SK-N-SH (cell line): ENCODE measurements at regions not wholly inside any gene's neighbourhood (a gene's known extent, or its start where the extent isn't known, plus 50 kb on each side); places are given as distances from the start of the nearest gene placed in this dataset.

Experiments used
- CTCF ChIA-PET: fragments of 300-600, 350-600 bp; formaldehyde crosslinking; extraction: SDS; loops from one replicate; lab custom pipeline; 2021; lab: Yijun Ruan, JAX
- POLR2A ChIA-PET: fragments of 350-600 bp; sonication (Branson Sonifier 250); formaldehyde crosslinking; extraction: SDS; loops from one replicate; lab custom pipeline; 2020; ENCODE audit warnings: antibody characterized with exemption, inconsistent platforms; lab: Yijun Ruan, JAX
- DNase-seq: peaks from one replicate; pipeline ENCODE4 v3.0.0; 2012
- H2AFZ ChIP-seq: fragments of 200-600 bp; sonication (generic); 2 replicates; pipeline ENCODE4 v1.8.1; 2016; ENCODE audit warnings: antibody characterized with exemption, mild to moderate bottlenecking, low read depth
- H3F3A ChIP-seq: fragments of 200-600 bp; sonication (generic); replicated peaks from 2 replicates; pipeline ENCODE3; 2016; ENCODE audit warnings: antibody characterized with exemption, mild to moderate bottlenecking; ENCODE audit not compliant: insufficient read depth
- H3K27ac ChIP-seq, 2 experiments: fragments of 200-500 bp in 1 of 2; fragments of 200-600 bp in 1 of 2; sonication (Bioruptor generic) in 1 of 2; sonication (generic), shearing (Covaris generic) in 1 of 2; 2 replicates each; pipeline versions ENCODE4 v1.5.1 to v1.6.1; 2014 to 2016; ENCODE audit warnings: low read depth in 2 of 2, inconsistent platforms in 1 of 2, low read length in 1 of 2, mild to moderate bottlenecking in 1 of 2, mixed read lengths in 1 of 2
- H3K27me3 ChIP-seq: fragments of 200-600 bp; sonication (generic), shearing (Covaris generic); 2 replicates; pipeline ENCODE4 v1.6.1; 2016; ENCODE audit warnings: mixed run types; ENCODE audit not compliant: insufficient read depth
- H3K36me3 ChIP-seq, 2 experiments: fragments of 200-500 bp in 1 of 2; fragments of 200-600 bp in 1 of 2; sonication (Bioruptor generic) in 1 of 2; sonication (generic) in 1 of 2; replicated peaks in 1 of 2; 2 replicates each; pipeline versions ENCODE3 to v1.5.1; 2014 to 2016; ENCODE audit warnings: low read length in 1 of 2, mild to moderate bottlenecking in 1 of 2; ENCODE audit not compliant: insufficient read depth in 2 of 2, control insufficient read depth in 1 of 2
- H3K4me1 ChIP-seq, 2 experiments: fragments of 200-500 bp in 1 of 2; fragments of 200-600 bp in 1 of 2; sonication (Bioruptor generic) in 1 of 2; sonication (generic), shearing (Covaris generic) in 1 of 2; 2 replicates each; pipeline versions ENCODE4 v1.5.1 to v1.6.1; 2014 to 2016; ENCODE audit warnings: low read depth in 1 of 2, low read length in 1 of 2, mixed run types in 1 of 2; ENCODE audit not compliant: insufficient read depth in 2 of 2, control insufficient read depth in 1 of 2
- H3K4me2 ChIP-seq: fragments of 200-600 bp; sonication (generic), shearing (Covaris generic); 2 replicates; pipeline ENCODE4 v1.6.1; 2017; ENCODE audit warnings: mixed run types
- H3K4me3 ChIP-seq, 2 experiments: fragments of 200-500 bp in 1 of 2; fragments of 200-600 bp in 1 of 2; sonication (Bioruptor generic) in 1 of 2; sonication (generic), shearing (Covaris generic) in 1 of 2; 2 replicates each; pipeline versions ENCODE4 v1.5.1 to v1.8.1; 2014 to 2016; ENCODE audit warnings: low read depth in 2 of 2, inconsistent platforms in 1 of 2, low read length in 1 of 2, mild to moderate bottlenecking in 1 of 2, mixed read lengths in 1 of 2, moderate library complexity in 1 of 2
- H3K79me2 ChIP-seq: fragments of 200-600 bp; sonication (generic); 2 replicates; pipeline ENCODE4 v1.8.1; 2017; ENCODE audit warnings: mild to moderate bottlenecking; ENCODE audit not compliant: insufficient read depth
- H3K9ac ChIP-seq: fragments of 200-600 bp; sonication (generic); 2 replicates; pipeline ENCODE4 v1.6.1; 2017; ENCODE audit warnings: mixed run types
- H3K9me2 ChIP-seq: fragments of 200-600 bp; sonication (generic); 2 replicates; pipeline ENCODE4 v1.6.1; 2017; ENCODE audit warnings: mixed run types
- H3K9me3 ChIP-seq: fragments of 200-600 bp; sonication (generic); 2 replicates; pipeline ENCODE4 v1.6.1; 2017; ENCODE audit warnings: mixed run types, mild to moderate bottlenecking, moderate library complexity
- H4K20me1 ChIP-seq: fragments of 200-600 bp; sonication (generic); 2 replicates; pipeline ENCODE4 v1.6.1; 2017; ENCODE audit warnings: mild to moderate bottlenecking, mixed run types; ENCODE audit not compliant: insufficient read depth
- FOSL2 ChIP-seq: IDR thresholded peaks from 2 replicates; pipeline ENCODE4 v1.4.0; 2012; ENCODE audit warnings: low read depth, mild to moderate bottlenecking, moderate library complexity, borderline replicate concordance
- FOXM1 ChIP-seq: IDR thresholded peaks from 2 replicates; pipeline ENCODE4 v1.4.0; 2012; ENCODE audit warnings: low read depth, mild to moderate bottlenecking
- JUND ChIP-seq: IDR thresholded peaks from 2 replicates; pipeline ENCODE4 v1.4.0; 2012
- RXRA ChIP-seq: IDR thresholded peaks from 2 replicates; pipeline ENCODE4 v1.4.0; 2012; ENCODE audit warnings: low read depth, mild to moderate bottlenecking, borderline replicate concordance
- SMC3 ChIP-seq: IDR thresholded peaks from 2 replicates; pipeline ENCODE4 v1.6.1; 2012; ENCODE audit warnings: low read depth, low read length, improper control_type of control experiment
- TEAD4 ChIP-seq: IDR thresholded peaks from 2 replicates; pipeline ENCODE4 v1.4.0; 2012; ENCODE audit warnings: mild to moderate bottlenecking, borderline replicate concordance; ENCODE audit not compliant: insufficient read depth
- YY1 ChIP-seq: IDR thresholded peaks from 2 replicates; pipeline ENCODE4 v1.4.0; 2012; ENCODE audit warnings: low read depth, mild to moderate bottlenecking
- WGBS: methylation state at CpG from one replicate; pipeline ENCODE4 v1.1.6; 2017; ENCODE audit warnings: low lambda C conversion rate; 5-methylcytosine and 5-hydroxymethylcytosine counted together
- TF ChIP-seq, protein P1 (sequence below): fragments of 200-600 bp; sonication (generic); IDR thresholded peaks from 2 replicates; pipeline ENCODE4 v1.6.1; 2017; ENCODE audit warnings: antibody characterized with exemption, mild to moderate bottlenecking, moderate library complexity
- TF ChIP-seq, protein P2 (sequence below): IDR thresholded peaks from 2 replicates; pipeline ENCODE4 v1.4.0; 2012; ENCODE audit warnings: low read depth, borderline replicate concordance
- TF ChIP-seq, protein P3 (sequence below): fragments of 150-350 bp; IDR thresholded peaks from 2 replicates; pipeline ENCODE4 v1.6.1; 2017; ENCODE audit warnings: antibody characterized with exemption, low read length, low read depth, borderline replicate concordance

DNA sequence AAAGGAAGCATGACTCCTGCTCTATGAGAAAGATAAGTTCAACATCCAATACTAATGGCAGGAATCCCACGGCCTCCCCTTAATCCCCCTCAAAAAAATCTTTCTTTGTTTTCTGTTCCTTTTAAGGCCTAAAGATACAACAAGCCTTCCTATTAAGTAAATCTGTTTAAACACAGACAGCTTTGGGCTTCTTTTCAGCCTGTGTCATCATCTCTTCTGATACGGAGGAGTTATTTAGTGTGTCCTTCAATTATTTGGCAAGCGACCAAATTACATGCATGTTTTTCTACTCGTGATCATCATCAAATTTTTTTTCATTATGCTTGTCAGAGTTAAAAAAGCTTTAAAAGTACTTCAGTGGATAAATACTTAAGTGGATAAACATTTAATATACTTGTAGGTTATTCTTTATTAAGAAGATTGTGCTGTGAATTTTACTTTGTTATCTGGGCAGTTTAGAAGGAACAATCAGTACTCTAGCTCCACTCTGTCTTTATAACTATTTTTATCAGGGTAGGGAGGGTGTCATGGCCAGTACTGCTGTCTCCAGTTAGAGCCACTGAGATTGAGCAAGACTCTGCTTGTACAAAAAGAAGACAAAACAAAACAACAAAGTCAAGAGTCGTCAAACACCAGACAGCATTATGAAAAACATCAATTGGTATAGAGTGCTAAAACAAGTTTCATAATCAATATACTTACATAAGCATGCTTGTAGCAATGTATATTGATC lies 210.7 kb downstream of the PRR32 start (continued):
- TF ChIP-seq FOSL2, result no peak

DNA sequence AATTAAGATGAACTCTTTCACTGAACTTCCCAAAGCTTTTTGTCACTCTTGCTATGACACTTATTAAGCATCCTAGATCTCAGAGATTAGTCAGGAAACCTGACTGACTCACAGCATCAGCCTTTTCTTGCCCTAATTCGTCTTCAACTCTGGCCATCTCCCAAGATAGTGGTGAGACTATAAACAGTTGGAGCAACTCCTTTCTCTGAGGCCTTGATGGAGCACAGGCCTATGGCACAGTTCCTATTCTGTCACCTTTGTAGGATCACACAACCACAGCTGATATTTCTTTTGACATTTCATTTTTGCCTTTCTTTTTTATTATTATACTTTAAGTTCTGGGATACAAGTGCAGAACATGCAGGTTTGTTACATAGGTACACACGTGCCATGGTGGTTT lies 217.6 kb downstream of the PRR32 start:
- Histone ChIP-seq H3K9me2 (no peaks in the 10 kb centered on the region; the same call in 1 of the 2 replicates), H3K9ac (no peak overlapping the region), H2AFZ (no peak overlapping the region), H3K79me2 (no peaks in the 10 kb centered on the region), H3F3A (no peaks in the 10 kb centered on the region), H3K4me2 (no peak overlapping the region), H3K27ac (no peak overlapping the region), H3K9me3 (no peaks in the 10 kb centered on the region), H4K20me1 (no peaks in the 10 kb centered on the region), H3K4me1 (no peaks in the 10 kb centered on the region), H3K27me3 (no peaks in the 10 kb centered on the region), H3K36me3 (no peaks in the 10 kb centered on the region), H3K4me3 (no peak overlapping the region)
- ChIA-PET POLR2A (no interaction called here), CTCF (no interaction called here)
- 3% methylated on average over 2 of the region's 2 CpGs for WGBS
- TF ChIP-seq, protein P1, sequence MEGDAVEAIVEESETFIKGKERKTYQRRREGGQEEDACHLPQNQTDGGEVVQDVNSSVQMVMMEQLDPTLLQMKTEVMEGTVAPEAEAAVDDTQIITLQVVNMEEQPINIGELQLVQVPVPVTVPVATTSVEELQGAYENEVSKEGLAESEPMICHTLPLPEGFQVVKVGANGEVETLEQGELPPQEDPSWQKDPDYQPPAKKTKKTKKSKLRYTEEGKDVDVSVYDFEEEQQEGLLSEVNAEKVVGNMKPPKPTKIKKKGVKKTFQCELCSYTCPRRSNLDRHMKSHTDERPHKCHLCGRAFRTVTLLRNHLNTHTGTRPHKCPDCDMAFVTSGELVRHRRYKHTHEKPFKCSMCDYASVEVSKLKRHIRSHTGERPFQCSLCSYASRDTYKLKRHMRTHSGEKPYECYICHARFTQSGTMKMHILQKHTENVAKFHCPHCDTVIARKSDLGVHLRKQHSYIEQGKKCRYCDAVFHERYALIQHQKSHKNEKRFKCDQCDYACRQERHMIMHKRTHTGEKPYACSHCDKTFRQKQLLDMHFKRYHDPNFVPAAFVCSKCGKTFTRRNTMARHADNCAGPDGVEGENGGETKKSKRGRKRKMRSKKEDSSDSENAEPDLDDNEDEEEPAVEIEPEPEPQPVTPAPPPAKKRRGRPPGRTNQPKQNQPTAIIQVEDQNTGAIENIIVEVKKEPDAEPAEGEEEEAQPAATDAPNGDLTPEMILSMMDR, result no peak
- no peak for TF ChIP-seq SMC3
- no peak for TF ChIP-seq FOXM1
- TF ChIP-seq JUND, result no peak
- TF ChIP-seq YY1, result no peak
- no peak for TF ChIP-seq RXRA
- TF ChIP-seq, protein P2, sequence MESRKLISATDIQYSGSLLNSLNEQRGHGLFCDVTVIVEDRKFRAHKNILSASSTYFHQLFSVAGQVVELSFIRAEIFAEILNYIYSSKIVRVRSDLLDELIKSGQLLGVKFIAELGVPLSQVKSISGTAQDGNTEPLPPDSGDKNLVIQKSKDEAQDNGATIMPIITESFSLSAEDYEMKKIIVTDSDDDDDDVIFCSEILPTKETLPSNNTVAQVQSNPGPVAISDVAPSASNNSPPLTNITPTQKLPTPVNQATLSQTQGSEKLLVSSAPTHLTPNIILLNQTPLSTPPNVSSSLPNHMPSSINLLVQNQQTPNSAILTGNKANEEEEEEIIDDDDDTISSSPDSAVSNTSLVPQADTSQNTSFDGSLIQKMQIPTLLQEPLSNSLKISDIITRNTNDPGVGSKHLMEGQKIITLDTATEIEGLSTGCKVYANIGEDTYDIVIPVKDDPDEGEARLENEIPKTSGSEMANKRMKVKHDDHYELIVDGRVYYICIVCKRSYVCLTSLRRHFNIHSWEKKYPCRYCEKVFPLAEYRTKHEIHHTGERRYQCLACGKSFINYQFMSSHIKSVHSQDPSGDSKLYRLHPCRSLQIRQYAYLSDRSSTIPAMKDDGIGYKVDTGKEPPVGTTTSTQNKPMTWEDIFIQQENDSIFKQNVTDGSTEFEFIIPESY, result no peak
- TF ChIP-seq TEAD4, result no peak
- TF ChIP-seq, protein P3, sequence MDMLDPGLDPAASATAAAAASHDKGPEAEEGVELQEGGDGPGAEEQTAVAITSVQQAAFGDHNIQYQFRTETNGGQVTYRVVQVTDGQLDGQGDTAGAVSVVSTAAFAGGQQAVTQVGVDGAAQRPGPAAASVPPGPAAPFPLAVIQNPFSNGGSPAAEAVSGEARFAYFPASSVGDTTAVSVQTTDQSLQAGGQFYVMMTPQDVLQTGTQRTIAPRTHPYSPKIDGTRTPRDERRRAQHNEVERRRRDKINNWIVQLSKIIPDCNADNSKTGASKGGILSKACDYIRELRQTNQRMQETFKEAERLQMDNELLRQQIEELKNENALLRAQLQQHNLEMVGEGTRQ, result no peak
- DNase-seq, result no peak
